Endothelial cell of umbilical vein (primary cell): ENCODE measurements at regions not wholly inside any gene's neighbourhood (a gene's known extent, or its start where the extent isn't known, plus 50 kb on each side); places are given as distances from the start of the nearest gene placed in this dataset.

ENCODE experiments used
- BruUV-seq: library from RNA; stranded (reverse); fragments of 400-500 nt; replicated peaks from 2 replicates; lab custom pipeline; 2021; lab: Mats Ljungman, UMichigan
- CTCF ChIA-PET: fragments of 300-600, 350-600 bp; sonication (Branson Sonifier 250); formaldehyde crosslinking; loops from one replicate; lab custom pipeline; 2021; ENCODE audit warnings: antibody characterized with exemption, inconsistent platforms; lab: Charles Lee
- POLR2A ChIA-PET: fragments of 300-600, 350-600 bp; sonication (Branson Sonifier 250); formaldehyde crosslinking; loops from one replicate; lab custom pipeline; 2021; ENCODE audit warnings: antibody characterized with exemption, inconsistent platforms; lab: Charles Lee
- DNase-seq: peaks from one replicate; pipeline ENCODE4 v3.0.0-alpha.2; 2011; ENCODE audit warnings: low read depth, low spot score
- FAIRE-seq: peaks from 2 replicates; lab custom pipeline; 2011; peaks lifted over from hg19 to GRCh38; lab: Jason Lieb, UNC
- H2AFZ ChIP-seq: 2 replicates; pipeline ENCODE4 v1.6.0; 2012; ENCODE audit warnings: low read depth, low read length, control low read depth, inconsistent platforms
- H3K27ac ChIP-seq: 2 replicates; pipeline ENCODE4 v1.5.1; 2011; ENCODE audit warnings: low read depth, mild to moderate bottlenecking, control low read depth, low read length, moderate library complexity; ENCODE audit not compliant: insufficient read depth
- H3K27me3 ChIP-seq, 2 experiments: 2 replicates each; pipeline versions ENCODE4 v1.6.0 to v1.6.1; 2011; ENCODE audit warnings: low read length in 2 of 2, mixed read lengths in 1 of 2; ENCODE audit not compliant: control insufficient read depth in 2 of 2, insufficient read depth in 2 of 2
- H3K36me3 ChIP-seq, 2 experiments: 2 replicates in 1 of 2; 3 replicates in 1 of 2; pipeline ENCODE4 v1.5.1; 2011; ENCODE audit warnings: low read length in 2 of 2, mild to moderate bottlenecking in 1 of 2, moderate library complexity in 1 of 2; ENCODE audit not compliant: control insufficient read depth in 2 of 2, insufficient read depth in 2 of 2; ENCODE audit errors: extremely low read depth in 1 of 2
- H3K4me1 ChIP-seq: 3 replicates; pipeline ENCODE4 v1.5.1; 2011; ENCODE audit warnings: mild to moderate bottlenecking, low read length; ENCODE audit not compliant: control insufficient read depth, insufficient read depth; ENCODE audit errors: extremely low read depth
- H3K4me2 ChIP-seq: 2 replicates; pipeline ENCODE4 v1.6.1; 2011; ENCODE audit warnings: low read length, control low read depth, mixed read lengths; ENCODE audit not compliant: insufficient read depth
- H3K4me3 ChIP-seq, 3 experiments: fragments of 200-600 bp in 1 of 3; sonication (generic), shearing (Covaris generic) in 1 of 3; replicated peaks in 1 of 3; 2 replicates each; pipeline ENCODE4 v1.5.1; 2011 to 2016; ENCODE audit warnings: control low read depth in 3 of 3, low read length in 3 of 3, mild to moderate bottlenecking in 2 of 3, inconsistent platforms in 1 of 3, low read depth in 1 of 3, moderate library complexity in 1 of 3; ENCODE audit not compliant: insufficient read depth in 1 of 3
- H3K79me2 ChIP-seq: 2 replicates; pipeline ENCODE4 v1.6.0; 2012; ENCODE audit warnings: low read length, inconsistent platforms; ENCODE audit not compliant: control insufficient read depth, insufficient read depth
- H3K9ac ChIP-seq: replicated peaks from 2 replicates; pipeline ENCODE3; 2011; ENCODE audit warnings: low read length, control low read depth; ENCODE audit not compliant: insufficient read depth; ENCODE audit errors: extremely low read depth
- H3K9me1 ChIP-seq: replicated peaks from 3 replicates; pipeline ENCODE4 v1.6.0; 2011; ENCODE audit warnings: mild to moderate bottlenecking, low read length; ENCODE audit not compliant: control insufficient read depth, insufficient read depth; ENCODE audit errors: extremely low read depth
- H3K9me3 ChIP-seq: replicated peaks from 2 replicates; pipeline ENCODE4 v1.5.1; 2012; ENCODE audit warnings: low read length, inconsistent platforms; ENCODE audit not compliant: control insufficient read depth, insufficient read depth
- H4K20me1 ChIP-seq: replicated peaks from 2 replicates; pipeline ENCODE3; 2011; ENCODE audit warnings: mild to moderate bottlenecking, low read length; ENCODE audit not compliant: control insufficient read depth, insufficient read depth; ENCODE audit errors: extremely low read depth
- CTCF ChIP-seq, 2 donors: IDR thresholded peaks; 1 replicate in 1 of 2; 2 replicates in 1 of 2; pipeline ENCODE4 v1.5.1; 2011; ENCODE audit warnings: low read length in 2 of 2, mild to moderate bottlenecking in 2 of 2, moderate library complexity in 2 of 2, control low read depth in 1 of 2, inconsistent platforms in 1 of 2, low read depth in 1 of 2; ENCODE audit not compliant: insufficient read depth in 1 of 2; ENCODE audit errors: extremely low read depth in 1 of 2
- EZH2 ChIP-seq: IDR thresholded peaks from 2 replicates; pipeline ENCODE4 v1.6.1; 2012; ENCODE audit warnings: borderline replicate concordance, low read depth, mild to moderate bottlenecking, moderate library complexity, low read length, inconsistent platforms; ENCODE audit not compliant: severe bottlenecking
- FOS ChIP-seq: IDR thresholded peaks from 2 replicates; pipeline ENCODE4 v1.6.1; 2011; ENCODE audit warnings: mild to moderate bottlenecking, low read length, moderate library complexity, borderline replicate concordance; ENCODE audit not compliant: insufficient read depth
- GATA2 ChIP-seq: IDR thresholded peaks from 2 replicates; pipeline ENCODE4 v1.7.0; 2011; ENCODE audit warnings: low read depth, mild to moderate bottlenecking, moderate library complexity, mixed read lengths, low read length; ENCODE audit not compliant: insufficient read length, insufficient read depth
- JUN ChIP-seq: IDR thresholded peaks from 2 replicates; pipeline ENCODE4 v1.6.1; 2011; ENCODE audit warnings: borderline replicate concordance, low read depth; ENCODE audit not compliant: insufficient read length, insufficient read depth
- MYC ChIP-seq: IDR thresholded peaks from one replicate; pipeline ENCODE4 v1.6.1; 2011; ENCODE audit warnings: mild to moderate bottlenecking, low read depth, low read length
- POLR2A ChIP-seq: IDR thresholded peaks from 2 replicates; pipeline ENCODE4 v1.6.1; 2012; ENCODE audit warnings: low read depth, mild to moderate bottlenecking, control low read depth, low read length
- POLR2AphosphoS5 ChIP-seq: IDR thresholded peaks from 2 replicates; pipeline ENCODE4 v1.6.1; 2012; ENCODE audit warnings: low read depth, mild to moderate bottlenecking, control low read depth, low read length, moderate library complexity; ENCODE audit not compliant: insufficient read depth
- dilution Hi-C: fragments of 300-500 bp; cut with MboI; formaldehyde crosslinking; loops from one replicate; pipeline ENCODE4 v1.15.0; 2019; ENCODE audit warnings: low sequenced_read_pairs; ENCODE audit not compliant: extremely low pct_ligation_motif_present
- intact Hi-C: fragments of 100-400 bp; cut with micrococcal nuclease; formaldehyde crosslinking; loops from one replicate; pipeline ENCODE4 v1.10.0; 2022
- TF ChIP-seq, protein P1 (sequence below): IDR thresholded peaks from 2 replicates; pipeline ENCODE4 v1.6.1; 2011; ENCODE audit not compliant: insufficient read depth, insufficient read length

- H3K4me3 ChIP-seq: no peak overlapping the region
- H3K79me2 ChIP-seq: no peaks in the 10 kb centered on the region
- no peaks in the 10 kb centered on the region for H3K27me3 ChIP-seq
- no TSS peak for BruUV-seq
- FAIRE-seq: no peak
- H3K36me3 ChIP-seq: no peaks in the 10 kb centered on the region
- peaks cover 4% of the 10 kb centered on the region for H3K9me3 ChIP-seq
- intact Hi-C loops (no loop called here), dilution Hi-C loops (no loop called here)
- POLR2A ChIA-PET: no interaction called here
- TF ChIP-seq JUN (no peak), POLR2AphosphoS5 (no peak), MYC (no peak), GATA2 (no peak), CTCF (IDR thresholded peaks at IDR 0.05; ENCODE audit: extremely low read depth in 1 of 2, insufficient read depth in 1 of 2, low read depth in 1 of 2, low read length in 2 of 2) (no peak), FOS (no peak), EZH2 (no peak), POLR2A (no peak)
- TF ChIP-seq, protein P1, sequence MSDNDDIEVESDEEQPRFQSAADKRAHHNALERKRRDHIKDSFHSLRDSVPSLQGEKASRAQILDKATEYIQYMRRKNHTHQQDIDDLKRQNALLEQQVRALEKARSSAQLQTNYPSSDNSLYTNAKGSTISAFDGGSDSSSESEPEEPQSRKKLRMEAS: no peak
- no peaks in the 10 kb centered on the region for H3K4me1 ChIP-seq
- CTCF ChIA-PET: no interaction called here
- H3K4me2 ChIP-seq: no peak overlapping the region
- H3K9ac ChIP-seq: no peak overlapping the region
- H2AFZ ChIP-seq: no peak overlapping the region
- H4K20me1 ChIP-seq: no peaks in the 10 kb centered on the region
- no peak overlapping the region for H3K27ac ChIP-seq
- DNase-seq: no peak
- no peaks in the 10 kb centered on the region for H3K9me1 ChIP-seq
Measured at GRCh38 chr20:60135276-60135675, 177.1 kb downstream of the CDH26 start.
